ENCODE measurements at regions not wholly inside any gene's neighbourhood (a gene's known extent, or its start where the extent isn't known, plus 50 kb on each side); places are given as distances from the start of the nearest gene placed in this dataset.
"Not testable (repeated sequence)": the region's sequence is repeated elsewhere in the genome, so short reads cannot be mapped to it uniquely, and the experiment has no call there.

- not testable (repeated sequence) for DNase-seq
Measured at GRCh38 chr14:105663323-105663722, 136.9 kb downstream of the TMEM121 start.

- DNase-seq, result not testable (repeated sequence)
Measured at GRCh38 chr14:105663818-105664596, 137.6 kb downstream of the TMEM121 start.

DNA sequence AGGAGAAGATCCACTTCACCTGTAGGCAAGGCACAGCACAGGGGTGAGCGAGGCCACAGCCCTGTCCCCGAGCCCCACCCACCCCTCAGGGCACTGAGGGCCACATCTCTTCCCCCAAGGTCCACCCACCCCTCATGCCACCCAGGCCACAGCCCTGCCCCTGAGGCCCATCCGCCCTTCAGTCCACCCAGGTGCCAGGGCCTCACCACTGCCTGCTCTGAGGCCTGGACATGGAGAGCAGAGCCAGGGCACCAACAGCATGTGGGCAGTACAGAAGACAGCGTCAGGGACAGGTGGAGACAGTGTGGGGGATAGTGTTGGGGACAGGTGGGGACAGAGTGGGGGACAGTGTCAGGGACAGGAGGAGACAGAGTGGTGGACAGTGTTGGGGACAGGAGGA, 138.3 kb downstream of the TMEM121 start:
- no peak for DNase-seq

- no peak for DNase-seq
Measured at GRCh38 chr14:105665247-105665950, 139.0 kb downstream of the TMEM121 start.

- no peak for DNase-seq
Measured at GRCh38 chr14:105665951-105666277, 139.5 kb downstream of the TMEM121 start.

GRCh38 chr14:105666420-105666819, 140.0 kb downstream of the TMEM121 start:
- DNase-seq, result no peak

DNA sequence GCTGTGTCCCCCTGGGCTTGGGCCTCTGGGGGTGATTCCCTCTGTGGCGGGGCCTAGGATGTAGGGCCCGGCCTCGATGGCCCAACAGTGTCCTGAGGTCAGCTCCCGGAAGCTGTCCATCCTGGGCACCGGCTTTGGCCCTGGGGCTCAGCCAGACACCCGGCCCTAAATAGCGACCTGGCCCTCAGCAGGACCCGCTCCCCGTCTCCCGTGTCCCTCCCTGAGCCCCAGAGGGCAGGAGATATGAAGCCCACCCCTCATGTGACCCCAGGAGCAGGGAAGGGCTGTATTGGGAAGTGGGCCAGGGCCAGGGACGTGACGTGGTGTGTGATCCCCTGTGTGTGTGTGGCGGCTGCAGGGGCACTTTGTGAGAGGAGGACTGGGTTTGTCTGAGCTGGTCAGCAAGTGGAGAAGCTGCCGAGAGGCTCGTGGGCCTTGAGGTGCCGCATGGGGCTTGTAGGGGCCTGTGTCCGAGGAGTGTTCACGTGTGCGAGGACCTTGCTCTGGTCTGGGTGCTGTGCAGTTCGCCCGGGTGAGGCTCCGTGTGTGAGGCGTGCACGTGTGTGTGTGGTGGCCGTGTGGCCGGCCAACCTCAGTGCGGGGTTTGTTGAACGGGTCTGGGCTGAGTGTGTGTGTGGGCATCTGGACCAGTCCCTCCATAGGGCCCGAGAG, 140.7 kb downstream of the TMEM121 start:
- not testable (repeated sequence) for DNase-seq

- not testable (repeated sequence) for DNase-seq
Measured at GRCh38 chr14:105667663-105668020, 141.3 kb downstream of the TMEM121 start.

- DNase-seq, result not testable (repeated sequence)
Measured at GRCh38 chr14:105668021-105668420, 141.6 kb downstream of the TMEM121 start.

- DNase-seq, result not testable (repeated sequence)
Measured at GRCh38 chr14:105668471-105669230, 142.3 kb downstream of the TMEM121 start.

GRCh38 chr14:105669231-105669610, 142.8 kb downstream of the TMEM121 start:
- not testable (repeated sequence) for DNase-seq

GRCh38 chr14:105669646-105670045, 143.3 kb downstream of the TMEM121 start:
- DNase-seq, result not testable (repeated sequence)

DNA sequence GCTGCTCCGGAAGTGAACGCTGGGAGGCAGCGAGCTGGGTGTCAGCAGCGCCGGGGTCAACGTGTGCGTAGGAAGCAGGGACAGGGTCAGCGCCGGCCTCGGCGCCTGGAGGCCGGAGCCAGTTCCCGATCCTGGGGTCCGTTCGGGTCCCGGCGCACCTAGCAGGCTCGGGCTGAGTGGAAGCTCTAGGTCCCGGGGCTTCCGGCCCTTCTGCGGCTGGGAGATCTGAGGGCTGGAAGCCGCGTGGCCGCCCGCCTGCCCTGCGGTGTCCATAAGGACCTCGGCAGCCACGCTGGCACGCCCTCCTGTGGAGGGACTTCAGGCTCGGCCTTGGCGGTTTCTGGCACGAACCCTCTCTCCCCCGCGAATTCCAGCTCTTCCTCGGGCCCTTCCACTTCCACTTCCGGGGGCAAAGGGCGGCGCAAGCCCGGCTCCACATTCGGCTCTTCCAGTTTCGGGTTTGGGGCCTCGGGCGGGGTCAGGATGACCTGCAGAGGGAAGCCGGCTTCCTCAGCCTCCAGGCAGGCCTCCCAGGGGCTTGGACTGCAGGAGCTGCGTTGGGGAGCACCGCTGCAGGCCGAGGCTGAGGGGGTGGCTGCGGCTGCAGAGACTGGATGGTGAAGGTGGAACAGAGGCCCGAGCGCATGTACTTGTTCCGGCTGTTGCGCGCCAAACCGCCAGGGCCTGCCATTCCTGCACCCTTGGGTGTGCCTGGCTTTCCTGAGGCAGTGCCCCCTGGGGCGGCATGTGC, 146.2 kb downstream of the TMEM121 start:
- not testable (repeated sequence) for DNase-seq

DNA sequence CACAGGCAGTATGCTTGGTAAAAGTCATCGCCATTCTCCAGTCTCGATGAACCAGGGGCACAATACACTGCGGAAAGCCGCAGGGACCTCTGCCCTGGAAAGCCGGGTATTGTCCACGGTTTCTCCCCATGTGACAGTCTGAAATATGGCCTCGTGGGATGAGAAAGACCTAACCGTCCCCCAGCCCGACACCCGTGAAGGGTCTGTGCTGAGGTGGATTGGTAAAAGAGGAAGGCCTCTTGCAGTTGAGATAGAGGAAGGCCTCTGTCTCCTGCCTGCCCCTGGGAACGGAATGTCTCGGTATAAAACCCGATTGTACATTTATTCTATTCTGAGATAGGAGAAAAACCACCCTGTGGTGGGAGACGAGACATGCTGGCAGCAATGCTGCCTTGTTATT, 149.1 kb downstream of the TMEM121 start:
- not testable (repeated sequence) for DNase-seq

- DNase-seq, result not testable (repeated sequence)
Measured at GRCh38 chr14:105675905-105676670, 149.7 kb downstream of the TMEM121 start.

DNA sequence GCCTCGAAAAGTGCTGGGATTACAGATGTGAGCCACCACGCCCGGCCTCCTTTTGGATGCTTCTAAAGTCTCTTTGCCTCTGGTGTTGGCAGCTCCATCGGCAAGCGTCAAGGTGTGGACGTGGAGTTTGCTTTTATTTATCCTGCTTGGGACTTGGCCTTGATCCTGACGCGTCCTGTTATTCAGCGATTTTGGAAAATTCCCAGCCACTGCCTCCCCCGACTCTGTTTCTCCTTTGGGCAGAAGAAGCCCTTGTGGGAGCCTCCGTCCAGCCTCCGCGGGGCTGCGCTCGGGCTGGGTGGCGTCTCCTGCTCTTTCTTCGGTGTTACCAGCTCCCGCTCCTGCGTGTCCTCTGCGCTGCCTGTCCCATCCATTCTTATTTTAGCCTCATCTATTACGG, 151.7 kb downstream of the TMEM121 start:
- not testable (repeated sequence) for DNase-seq

DNA sequence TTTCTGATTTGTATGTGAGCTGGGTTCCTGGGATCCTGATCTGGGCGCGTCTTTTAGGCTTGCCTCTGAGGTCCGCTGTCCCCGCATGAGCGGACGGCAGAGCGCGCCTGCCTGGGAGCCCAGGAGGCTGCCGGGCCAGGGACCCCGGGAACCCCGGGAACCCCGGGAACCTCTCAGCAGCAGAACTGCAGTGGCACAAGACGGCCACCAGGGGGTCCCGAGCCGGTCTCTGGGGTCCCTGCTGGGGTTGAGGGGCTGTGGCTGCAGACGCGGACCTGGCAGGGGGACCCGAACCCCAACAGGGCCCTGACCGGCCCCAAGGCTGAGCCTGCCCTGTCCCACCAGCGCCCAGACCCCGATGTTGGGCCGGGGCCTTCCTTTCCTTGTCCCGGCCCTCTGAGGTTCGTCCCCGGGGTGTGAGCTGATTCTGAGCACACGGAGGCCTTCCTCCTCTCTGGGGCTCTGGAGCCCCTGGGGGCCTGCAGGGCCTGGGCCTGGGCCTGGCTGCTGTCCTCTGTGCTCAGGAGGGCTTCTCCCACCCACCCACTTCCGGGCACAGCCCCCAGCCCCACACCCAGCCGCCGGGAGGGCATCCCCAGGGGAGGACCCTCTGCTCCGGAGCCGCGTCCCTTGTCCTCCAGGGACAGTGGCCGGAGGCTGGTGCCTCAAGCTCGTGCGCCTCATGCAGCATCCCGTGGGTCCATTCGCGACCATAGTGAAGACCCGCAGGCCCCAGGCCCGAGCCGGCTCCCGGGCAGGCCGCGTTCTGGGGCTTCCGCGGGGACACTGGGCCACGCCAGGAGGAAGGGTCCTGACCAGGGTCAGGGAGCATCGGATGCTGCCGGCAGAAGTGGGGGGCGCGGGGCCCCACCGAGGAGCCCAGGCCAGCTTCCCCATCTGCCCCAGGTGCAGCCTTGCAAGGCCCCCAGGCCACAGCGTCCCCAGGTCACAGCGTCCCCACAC, 152.9 kb downstream of the TMEM121 start:
- not testable (repeated sequence) for DNase-seq

GRCh38 chr14:105679959-105680735, 153.8 kb downstream of the TMEM121 start:
- DNase-seq, result not testable (repeated sequence)

GRCh38 chr14:105680736-105681098, 154.3 kb downstream of the TMEM121 start:
- DNase-seq, result not testable (repeated sequence)

All from HCEC 1CT (cell line).